Lower leg skin (tissue), 4 donors: ENCODE measurements at regions not wholly inside any gene's neighbourhood (a gene's known extent, or its start where the extent isn't known, plus 50 kb on each side); places are given as distances from the start of the nearest gene placed in this dataset.

ENCODE experiments used
- DNase-seq, 2 donors: peaks; one replicate each; pipeline ENCODE4 v3.0.0-alpha.2; 2019; ENCODE audit warnings: low spot score in 2 of 2
- H3K4me3 ChIP-seq: fragments of 200-600 bp; sonication (generic); 2 replicates; pipeline ENCODE4 v1.5.1; 2017; ENCODE audit warnings: mild to moderate bottlenecking, low read depth; ENCODE audit not compliant: poor library complexity, severe bottlenecking
- CTCF ChIP-seq, 3 donors: fragments of 450-650 bp; IDR thresholded peaks; one replicate each; pipeline ENCODE4 v1.5.1; 2016; ENCODE audit warnings: antibody characterized with exemption in 3 of 3, mild to moderate bottlenecking in 3 of 3, moderate library complexity in 2 of 3
- POLR2A ChIP-seq, 2 donors: fragments of 450-650 bp; IDR thresholded peaks; one replicate each; pipeline ENCODE4 v1.6.1; 2016 to 2017; ENCODE audit warnings: antibody characterized with exemption in 2 of 2, mild to moderate bottlenecking in 1 of 2, moderate library complexity in 1 of 2
- WGBS, 2 donors: methylation state at CpG; one replicate each; pipeline ENCODE4 v1.1.5; 2018; 5-methylcytosine and 5-hydroxymethylcytosine counted together
- intact Hi-C: fragments of 100-400 bp; cut with DNase I; formaldehyde crosslinking; loops from one replicate; pipeline ENCODE4 v1.15.0; 2023; ENCODE audit warnings: low total_unique reads

GRCh38 chr5:27906481-27906880, 868.1 kb upstream of the CDH9 start:
- intact Hi-C loops = no loop called here
- no peak overlapping the region for H3K4me3 ChIP-seq
- TF ChIP-seq CTCF (IDR thresholded peaks at IDR 0.05) = no peak
- TF ChIP-seq POLR2A (IDR thresholded peaks at IDR 0.05) = no peak
- DNase-seq = no peak
- WGBS, 2 donors = 21 to 44% methylated on average over 2 of the region's 2 CpGs

- no peak for TF ChIP-seq POLR2A (IDR thresholded peaks at IDR 0.05)
- TF ChIP-seq CTCF (IDR thresholded peaks at IDR 0.05) = no peak
- intact Hi-C loops = no loop called here
- H3K4me3 ChIP-seq = no peak overlapping the region
- no peak for DNase-seq
- 78 to 95% methylated on average over 3 of the region's 3 CpGs for WGBS, 2 donors
These were observed 862.4 kb upstream of the CDH9 start for GRCh38 chr5:27900761-27901160.

GRCh38 chr5:27876071-27876470, 837.7 kb upstream of the CDH9 start:
- DNase-seq = no peak
- 75 to 76% methylated on average over 1 of the region's 1 CpG for WGBS, 2 donors
- intact Hi-C loops = no loop called here
- H3K4me3 ChIP-seq = no peak overlapping the region
- TF ChIP-seq CTCF (IDR thresholded peaks at IDR 0.05) (no peak), POLR2A (IDR thresholded peaks at IDR 0.05) (no peak)

- H3K4me3 ChIP-seq = no peak overlapping the region
- intact Hi-C loops = no loop called here
- DNase-seq = no peak
- no peak for TF ChIP-seq POLR2A (IDR thresholded peaks at IDR 0.05)
These were observed 836.8 kb upstream of the CDH9 start for GRCh38 chr5:27875148-27875547.

GRCh38 chr5:27868292-27868691, 829.9 kb upstream of the CDH9 start:
- WGBS, 2 donors = 83 to 96% methylated on average over 2 of the region's 2 CpGs
- H3K4me3 ChIP-seq = no peak overlapping the region
- intact Hi-C loops = no loop called here
- DNase-seq = no peak
- TF ChIP-seq POLR2A (IDR thresholded peaks at IDR 0.05) (no peak), CTCF (IDR thresholded peaks at IDR 0.05) (no peak)

GRCh38 chr5:27855491-27855890, 817.1 kb upstream of the CDH9 start:
- TF ChIP-seq CTCF (IDR thresholded peaks at IDR 0.05) (no peak), POLR2A (IDR thresholded peaks at IDR 0.05) (no peak)
- intact Hi-C loops = no loop called here
- DNase-seq = no peak
- 18 to 27% methylated on average over 1 of the region's 1 CpG for WGBS, 2 donors
- H3K4me3 ChIP-seq = no peak overlapping the region
